HepG2 (cell line): ENCODE measurements at regions not wholly inside any gene's neighbourhood (a gene's known extent, or its start where the extent isn't known, plus 50 kb on each side); places are given as distances from the start of the nearest gene placed in this dataset.

Experiments
- ATAC-seq: fragments of 200-7000 bp; cut with Tn5 transposase; 3 replicates; pipeline ENCODE4 v1.9.1; 2020; ENCODE audit warnings: mild to moderate bottlenecking, moderate library complexity
- BruUV-seq: library from RNA; stranded (reverse); fragments of 400-500 nt; replicated peaks from 2 replicates; lab custom pipeline; 2021; lab: Mats Ljungman, UMichigan
- CTCF ChIA-PET: fragments of 300-600 bp; formaldehyde crosslinking; extraction: SDS; loops from one replicate; lab custom pipeline; 2021; ENCODE audit warnings: low total read pairs, inconsistent platforms, low intra/inter-chr PET ratio; lab: Yijun Ruan, JAX
- POLR2A ChIA-PET: fragments of 350-600 bp; sonication (Branson Sonifier 250); formaldehyde crosslinking; loops from one replicate; lab custom pipeline; 2020; ENCODE audit warnings: antibody characterized with exemption, inconsistent platforms; lab: Yijun Ruan, JAX
- DNase-seq: peaks from one replicate; pipeline ENCODE4 v3.0.0-alpha.2; 2015; ENCODE audit warnings: low spot score
- FAIRE-seq: peaks from 3 replicates; lab custom pipeline; 2011; peaks lifted over from hg19 to GRCh38; lab: Jason Lieb, UNC
- H2AFZ ChIP-seq: one replicate; pipeline ENCODE4 v1.6.1; 2011; ENCODE audit warnings: low read length, inconsistent platforms
- H3K27ac ChIP-seq: fragments of 300-600 bp; 3 replicates; pipeline ENCODE4 v1.8.0; 2011; ENCODE audit warnings: mixed run types, mild to moderate bottlenecking, mixed read lengths, low read length, inconsistent platforms; ENCODE audit not compliant: insufficient read depth; ENCODE audit errors: extremely low read length
- H3K27me3 ChIP-seq, 2 experiments: fragments of 200-600 bp in 1 of 2; 2 replicates in 1 of 2; 3 replicates in 1 of 2; pipeline versions ENCODE4 v1.6.0 to v1.8.0; 2011; ENCODE audit warnings: low read length in 2 of 2, mild to moderate bottlenecking in 2 of 2, moderate library complexity in 2 of 2, inconsistent platforms in 1 of 2; ENCODE audit not compliant: insufficient read depth in 2 of 2, control insufficient read depth in 1 of 2
- H3K36me3 ChIP-seq, 2 experiments: fragments of 200-600 bp in 1 of 2; replicated peaks in 1 of 2; 2 replicates in 1 of 2; 3 replicates in 1 of 2; pipeline versions ENCODE4 v1.5.1 to v1.8.0; 2011; ENCODE audit warnings: low read length in 2 of 2, inconsistent platforms in 1 of 2; ENCODE audit not compliant: insufficient read depth in 2 of 2, control insufficient read depth in 1 of 2
- H3K4me1 ChIP-seq: 2 replicates; pipeline ENCODE4 v1.5.1; 2012; ENCODE audit warnings: low read length, inconsistent platforms; ENCODE audit not compliant: insufficient read depth
- H3K4me2 ChIP-seq: 2 replicates; pipeline ENCODE4 v1.6.0; 2011; ENCODE audit warnings: low read depth, low read length, inconsistent platforms
- H3K4me3 ChIP-seq, 3 experiments: fragments of 200-600 bp in 1 of 3; sonication (generic), shearing (Covaris generic) in 1 of 3; replicated peaks in 1 of 3; 2 replicates each; pipeline ENCODE4 v1.5.1; 2011 to 2016; ENCODE audit warnings: low read length in 3 of 3, inconsistent platforms in 2 of 3, low read depth in 2 of 3, mild to moderate bottlenecking in 2 of 3, control low read depth in 1 of 3, mixed read lengths in 1 of 3; ENCODE audit not compliant: insufficient read depth in 1 of 3
- H3K79me2 ChIP-seq: one replicate; pipeline ENCODE4 v1.6.1; 2011; ENCODE audit warnings: low read length, inconsistent platforms; ENCODE audit not compliant: insufficient read depth
- H3K9ac ChIP-seq: 2 replicates; pipeline ENCODE4 v1.6.0; 2011; ENCODE audit warnings: mild to moderate bottlenecking, low read depth, low read length, inconsistent platforms; ENCODE audit not compliant: insufficient read depth
- H3K9me3 ChIP-seq: 2 replicates; pipeline ENCODE4 v1.5.1; 2012; ENCODE audit warnings: mild to moderate bottlenecking, low read length
- H4K20me1 ChIP-seq: 2 replicates; pipeline ENCODE4 v1.6.0; 2011; ENCODE audit warnings: inconsistent platforms, mild to moderate bottlenecking, low read length, moderate library complexity; ENCODE audit not compliant: insufficient read depth
- STAT5B ChIP-seq: sonication (generic); formaldehyde crosslinking; IDR thresholded peaks from 2 replicates; pipeline ENCODE4 v1.4.0; 2020; ENCODE audit warnings: missing genetic modification reagents
- ZC3H13 ChIP-seq: sonication (generic); formaldehyde crosslinking; IDR thresholded peaks from 2 replicates; pipeline ENCODE4 v1.8.1; 2023; ENCODE audit warnings: mild to moderate bottlenecking, missing genetic modification reagents, moderate library complexity
- WGBS: methylation state at CpG from one replicate; pipeline ENCODE4 v1.1.6; 2017; ENCODE audit warnings: low lambda C conversion rate; 5-methylcytosine and 5-hydroxymethylcytosine counted together
- in situ Hi-C: cut with HindIII; loops from 2 replicates; pipeline ENCODE4 v1.10.0; 2017; ENCODE audit warnings: low pct_unique_long_range_greater_than_20kb; ENCODE audit not compliant: extremely low pct_ligation_motif_present
- intact Hi-C: fragments of 100-400 bp; cut with micrococcal nuclease; formaldehyde crosslinking; loops from one replicate; pipeline ENCODE4 v1.10.0; 2022; ENCODE audit not compliant: unreplicated experiment
- TF ChIP-seq, protein P1 (sequence below): sonication (generic); formaldehyde crosslinking; IDR thresholded peaks from 2 replicates; pipeline ENCODE4 v1.4.0; 2020; ENCODE audit warnings: missing genetic modification reagents
- TF ChIP-seq, protein P2 (sequence below): sonication (generic); formaldehyde crosslinking; IDR thresholded peaks from 2 replicates; pipeline ENCODE4 v1.5.0; 2020; ENCODE audit warnings: mild to moderate bottlenecking, missing genetic modification reagents

DNA sequence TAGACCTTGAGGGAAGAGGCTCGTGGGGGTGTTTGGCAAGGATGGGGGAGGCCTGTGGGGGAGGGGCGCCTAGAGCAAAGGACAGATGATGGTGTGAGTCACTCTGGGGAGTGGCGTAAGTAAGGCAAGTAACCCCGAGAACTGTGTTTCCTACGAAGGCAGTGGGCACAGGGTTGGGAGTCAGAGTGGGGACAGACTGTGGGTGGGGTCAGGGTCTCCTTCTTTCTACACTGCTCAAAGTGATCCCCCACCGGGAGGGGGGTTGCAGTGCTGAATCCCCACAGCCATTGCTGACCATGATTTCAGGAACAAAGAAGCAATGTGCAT is 136.8 kb downstream of the TENT4A start:
- no peak for DNase-seq
- BruUV-seq, result no TSS peak
- intact Hi-C loops, result no loop called here
- H3K9ac ChIP-seq, result no peak overlapping the region
- no peaks in the 10 kb centered on the region for H3K79me2 ChIP-seq
- TF ChIP-seq STAT5B (CRISPR knock-in tag) (no peak), ZC3H13 (CRISPR knock-in tag) (no peak)
- TF ChIP-seq, protein P1, sequence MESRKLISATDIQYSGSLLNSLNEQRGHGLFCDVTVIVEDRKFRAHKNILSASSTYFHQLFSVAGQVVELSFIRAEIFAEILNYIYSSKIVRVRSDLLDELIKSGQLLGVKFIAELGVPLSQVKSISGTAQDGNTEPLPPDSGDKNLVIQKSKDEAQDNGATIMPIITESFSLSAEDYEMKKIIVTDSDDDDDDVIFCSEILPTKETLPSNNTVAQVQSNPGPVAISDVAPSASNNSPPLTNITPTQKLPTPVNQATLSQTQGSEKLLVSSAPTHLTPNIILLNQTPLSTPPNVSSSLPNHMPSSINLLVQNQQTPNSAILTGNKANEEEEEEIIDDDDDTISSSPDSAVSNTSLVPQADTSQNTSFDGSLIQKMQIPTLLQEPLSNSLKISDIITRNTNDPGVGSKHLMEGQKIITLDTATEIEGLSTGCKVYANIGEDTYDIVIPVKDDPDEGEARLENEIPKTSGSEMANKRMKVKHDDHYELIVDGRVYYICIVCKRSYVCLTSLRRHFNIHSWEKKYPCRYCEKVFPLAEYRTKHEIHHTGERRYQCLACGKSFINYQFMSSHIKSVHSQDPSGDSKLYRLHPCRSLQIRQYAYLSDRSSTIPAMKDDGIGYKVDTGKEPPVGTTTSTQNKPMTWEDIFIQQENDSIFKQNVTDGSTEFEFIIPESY (CRISPR knock-in tag), result no peak
- TF ChIP-seq, protein P2, sequence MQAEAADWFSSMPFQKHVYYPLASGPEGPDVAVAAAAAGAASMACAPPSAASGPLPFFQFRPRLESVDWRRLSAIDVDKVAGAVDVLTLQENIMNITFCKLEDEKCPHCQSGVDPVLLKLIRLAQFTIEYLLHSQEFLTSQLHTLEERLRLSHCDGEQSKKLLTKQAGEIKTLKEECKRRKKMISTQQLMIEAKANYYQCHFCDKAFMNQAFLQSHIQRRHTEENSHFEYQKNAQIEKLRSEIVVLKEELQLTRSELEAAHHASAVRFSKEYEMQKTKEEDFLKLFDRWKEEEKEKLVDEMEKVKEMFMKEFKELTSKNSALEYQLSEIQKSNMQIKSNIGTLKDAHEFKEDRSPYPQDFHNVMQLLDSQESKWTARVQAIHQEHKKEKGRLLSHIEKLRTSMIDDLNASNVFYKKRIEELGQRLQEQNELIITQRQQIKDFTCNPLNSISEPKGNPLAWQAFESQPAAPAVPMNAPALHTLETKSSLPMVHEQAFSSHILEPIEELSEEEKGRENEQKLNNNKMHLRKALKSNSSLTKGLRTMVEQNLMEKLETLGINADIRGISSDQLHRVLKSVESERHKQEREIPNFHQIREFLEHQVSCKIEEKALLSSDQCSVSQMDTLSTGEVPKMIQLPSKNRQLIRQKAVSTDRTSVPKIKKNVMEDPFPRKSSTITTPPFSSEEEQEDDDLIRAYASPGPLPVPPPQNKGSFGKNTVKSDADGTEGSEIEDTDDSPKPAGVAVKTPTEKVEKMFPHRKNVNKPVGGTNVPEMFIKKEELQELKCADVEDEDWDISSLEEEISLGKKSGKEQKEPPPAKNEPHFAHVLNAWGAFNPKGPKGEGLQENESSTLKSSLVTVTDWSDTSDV (CRISPR knock-in tag), result no peak
- TF ChIP-seq, all 625 proteins: peak for 0
- no peak overlapping the region for H2AFZ ChIP-seq
- H3K9me3 ChIP-seq, result peaks cover 29% of the 10 kb centered on the region; the same call in 1 of the 2 replicates
- FAIRE-seq (no peak), ATAC-seq (no peak)
- H3K36me3 ChIP-seq, result no peaks in the 10 kb centered on the region
- no peaks in the 10 kb centered on the region for H3K4me1 ChIP-seq
- WGBS, result 16% methylated on average over 6 of the region's 6 CpGs
- CTCF ChIA-PET, result no interaction called here
- peaks cover 0 to 4% of the 10 kb centered on the region in 2 experiments; a peak in 1 of 5 replicates for H3K27me3 ChIP-seq
- no peaks in the 10 kb centered on the region for H4K20me1 ChIP-seq
- no peak overlapping the region for H3K4me3 ChIP-seq
- POLR2A ChIA-PET, result no interaction called here
- no peak overlapping the region for H3K27ac ChIP-seq
- in situ Hi-C loops, result no loop called here
- H3K4me2 ChIP-seq, result no peak overlapping the region
